GM19468 (cell line): ENCODE measurements at regions not wholly inside any gene's neighbourhood (a gene's known extent, or its start where the extent isn't known, plus 50 kb on each side); places are given as distances from the start of the nearest gene placed in this dataset.

ENCODE experiments used
- ATAC-seq: cut with Tn5 transposase; IDR thresholded peaks from one replicate; pipeline ENCODE4 v1.9.1; 2021; ENCODE audit warnings: mild to moderate bottlenecking, moderate library complexity, moderate number of reproducible peaks; ENCODE audit not compliant: unreplicated experiment; ENCODE audit errors: extremely low read depth

GRCh38 chr18:42137693-42138375 is 182.8 kb downstream of the PIK3C3 start:
- no peak for ATAC-seq

- ATAC-seq = no peak
Measured at GRCh38 chr18:42141439-42141838, 186.4 kb downstream of the PIK3C3 start.

- ATAC-seq = no peak
Measured at GRCh38 chr18:42155024-42155423, 200.0 kb downstream of the PIK3C3 start.

- ATAC-seq = no peak
Measured at GRCh38 chr18:42156281-42156680, 201.2 kb downstream of the PIK3C3 start.

- no peak for ATAC-seq
Measured at GRCh38 chr18:42157420-42157819, 202.4 kb downstream of the PIK3C3 start.

- ATAC-seq = no peak
Measured at GRCh38 chr18:42157878-42158277, 202.8 kb downstream of the PIK3C3 start.

GRCh38 chr18:42159146-42159545 is 204.1 kb downstream of the PIK3C3 start:
- ATAC-seq = no peak

GRCh38 chr18:42163321-42163720 is 208.3 kb downstream of the PIK3C3 start:
- no peak for ATAC-seq

GRCh38 chr18:42164556-42164955 is 209.5 kb downstream of the PIK3C3 start:
- ATAC-seq = no peak

GRCh38 chr18:42165922-42166513 is 211.0 kb downstream of the PIK3C3 start:
- ATAC-seq = no peak

GRCh38 chr18:42168487-42168886 is 213.5 kb downstream of the PIK3C3 start:
- ATAC-seq = no peak

GRCh38 chr18:42168907-42169306 is 213.9 kb downstream of the PIK3C3 start:
- no peak for ATAC-seq

- no peak for ATAC-seq
Measured at GRCh38 chr18:42174909-42175308, 219.9 kb downstream of the PIK3C3 start.

GRCh38 chr18:42176599-42176998 is 221.6 kb downstream of the PIK3C3 start:
- no peak for ATAC-seq

- ATAC-seq = no peak
Measured at GRCh38 chr18:42177390-42177789, 222.4 kb downstream of the PIK3C3 start.

- ATAC-seq = no peak
Measured at GRCh38 chr18:42178376-42179080, 223.5 kb downstream of the PIK3C3 start.

GRCh38 chr18:42179542-42180121 is 224.6 kb downstream of the PIK3C3 start:
- no peak for ATAC-seq

GRCh38 chr18:42181474-42181873 is 226.4 kb downstream of the PIK3C3 start:
- no peak for ATAC-seq

- ATAC-seq = no peak
Measured at GRCh38 chr18:42182728-42183700, 228.0 kb downstream of the PIK3C3 start.

GRCh38 chr18:42183746-42184145 is 228.7 kb downstream of the PIK3C3 start:
- no peak for ATAC-seq
